ENCODE measurements at regions not wholly inside any gene's neighbourhood (a gene's known extent, or its start where the extent isn't known, plus 50 kb on each side); places are given as distances from the start of the nearest gene placed in this dataset.
A peak's percentile ranks its signal among the peaks of the same experiment; 100 is the strongest.

GRCh38 chr9:91488341-91488740, 64.7 kb upstream of the NFIL3 start (continued):
- TF ChIP-seq CTCF (IDR thresholded peaks at IDR 0.05; ENCODE audit: control extremely low read depth in 1 of 3, insufficient read depth in 1 of 3, low read depth in 1 of 3, low read length in 3 of 3) (0 out of 4 replicates have a peak, but pooled peaks of 1 of the 3 experiments have one; percentile 14), RXRA (IDR thresholded peaks at IDR 0.05; ENCODE audit: insufficient read depth, low read depth, low read length) (no peak), HDAC2 (IDR thresholded peaks at IDR 0.05; ENCODE audit: borderline replicate concordance in 1 of 2, low read depth in 2 of 2, low read length in 2 of 2) (no peak)

Measured in H1 (cell line).